HG03521 (cell line): ENCODE measurements at regions not wholly inside any gene's neighbourhood (a gene's known extent, or its start where the extent isn't known, plus 50 kb on each side); places are given as distances from the start of the nearest gene placed in this dataset.
"Not testable (repeated sequence)": the region's sequence is repeated elsewhere in the genome, so short reads cannot be mapped to it uniquely, and the experiment has no call there.

Experiments
- ATAC-seq: cut with Tn5 transposase; IDR thresholded peaks from one replicate; pipeline ENCODE4 v1.9.1; 2021; ENCODE audit warnings: mild to moderate bottlenecking, moderate library complexity; ENCODE audit not compliant: unreplicated experiment

DNA sequence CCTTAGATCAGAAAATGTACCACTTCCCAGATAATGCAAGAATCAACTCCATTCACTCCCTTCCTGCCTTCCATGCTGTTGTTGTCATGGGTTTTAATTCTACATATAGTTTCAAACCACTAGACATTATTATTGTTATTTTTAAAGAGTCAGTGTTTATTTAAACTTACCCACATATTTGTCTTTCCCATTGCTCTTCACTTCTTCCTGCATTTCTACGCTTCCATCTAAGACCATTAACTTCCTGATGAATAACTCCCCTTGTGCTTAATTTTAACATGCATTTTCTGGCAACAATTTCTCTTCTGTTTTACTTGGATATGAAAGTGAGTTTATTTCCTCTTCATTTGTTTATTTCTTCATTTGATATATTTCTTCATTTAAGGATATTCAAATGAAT is 127.1 kb upstream of the FHIT start:
- no peak for ATAC-seq

DNA sequence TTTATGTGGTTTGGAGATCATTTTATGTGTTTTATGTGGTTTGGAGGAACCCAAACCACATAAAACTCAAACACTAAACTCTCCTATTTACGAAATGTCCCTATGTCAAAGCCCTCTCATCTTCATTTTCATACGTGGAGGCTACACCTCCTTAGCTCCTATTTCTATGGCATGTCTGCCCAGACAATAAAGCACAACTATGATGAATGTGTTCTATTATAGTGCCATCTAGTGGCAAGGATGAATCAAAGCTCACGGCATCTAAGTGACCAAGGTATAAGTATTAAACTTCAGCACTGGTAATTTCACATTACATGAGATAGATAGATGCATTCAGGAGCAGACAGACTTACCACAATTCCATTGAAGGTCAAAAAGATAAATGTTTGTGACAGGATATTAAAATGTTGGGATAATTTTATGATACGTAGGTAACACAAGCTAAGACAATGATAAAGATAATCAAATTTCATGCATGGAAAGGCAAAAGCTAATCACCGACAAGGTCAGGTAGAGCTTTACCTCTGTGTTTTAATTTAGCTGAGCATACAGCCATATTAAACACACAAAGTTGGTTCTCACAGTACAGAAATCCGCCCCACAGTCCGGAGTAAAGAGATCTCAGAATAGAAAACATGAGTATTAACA is 130.6 kb upstream of the FHIT start:
- peak; percentile 80 for ATAC-seq

DNA sequence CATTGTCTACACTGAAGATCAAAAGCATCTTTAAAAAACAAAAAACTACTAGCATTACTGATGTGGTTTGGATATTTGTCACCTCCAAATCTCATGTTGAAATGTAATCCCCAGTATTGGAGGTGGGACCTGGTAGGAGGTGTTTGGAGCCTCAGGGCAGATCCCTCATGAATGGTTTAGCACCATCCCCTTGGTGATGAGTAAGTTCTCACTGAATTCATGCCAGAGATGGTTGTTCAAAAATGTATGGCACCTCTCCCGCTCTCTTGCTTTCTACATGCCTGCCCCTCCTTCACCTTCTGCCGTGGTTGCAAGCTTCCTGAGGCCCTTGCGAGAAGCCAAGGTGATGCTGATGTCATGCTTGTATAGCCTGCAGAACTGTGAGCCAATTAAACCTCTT is 136.6 kb upstream of the FHIT start:
- no peak for ATAC-seq

DNA sequence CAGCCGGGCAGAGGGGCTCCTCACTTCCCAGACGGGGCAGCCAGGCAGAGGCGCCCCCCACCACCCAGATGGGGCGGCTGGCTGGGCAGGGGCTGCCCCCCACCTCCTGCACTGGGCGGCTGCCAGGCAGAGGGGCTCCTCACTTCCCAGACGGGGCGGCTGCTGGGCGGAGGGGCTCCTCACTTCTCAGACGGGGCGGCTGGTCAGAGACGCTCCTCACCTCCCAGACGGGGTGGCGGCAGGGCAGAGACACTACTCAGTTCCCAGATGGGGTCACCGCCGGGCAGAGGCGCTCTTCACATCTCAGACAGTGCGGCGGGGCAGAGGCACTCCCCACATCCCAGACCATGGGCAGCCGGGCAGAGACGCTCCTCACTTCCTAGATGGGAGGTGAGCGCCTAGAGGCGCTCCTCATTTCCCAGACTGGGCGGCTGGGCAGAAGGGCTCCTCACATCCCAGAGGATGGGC is 142.3 kb upstream of the FHIT start:
- ATAC-seq, result not testable (repeated sequence)

- ATAC-seq, result no peak
Measured at GRCh38 chr3:61401359-61401758, 150.1 kb upstream of the FHIT start.

GRCh38 chr3:61407397-61407796 is 154.0 kb upstream of the PTPRG start:
- ATAC-seq, result no peak

DNA sequence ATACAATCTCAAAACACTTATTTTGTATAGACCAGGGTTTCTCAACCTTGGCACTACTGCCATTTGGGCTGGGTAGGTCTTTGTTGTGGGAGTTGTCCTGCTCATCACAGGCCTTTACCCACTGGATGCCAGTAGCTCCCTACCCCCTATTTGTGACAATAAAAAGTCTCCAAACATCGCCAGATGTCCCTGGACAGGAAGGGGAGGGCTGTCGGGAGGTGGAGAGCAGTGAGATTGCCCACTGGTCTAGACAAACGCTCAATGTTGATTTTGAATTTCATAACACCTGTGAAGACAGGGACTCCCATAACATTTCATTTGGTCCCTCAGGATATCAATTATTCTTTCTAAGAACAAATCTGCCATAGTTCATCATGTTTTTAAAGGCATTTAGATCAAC is 151.7 kb upstream of the PTPRG start:
- no peak for ATAC-seq

- ATAC-seq, result not testable (repeated sequence)
Measured at GRCh38 chr3:61410358-61410757, 151.0 kb upstream of the PTPRG start.

DNA sequence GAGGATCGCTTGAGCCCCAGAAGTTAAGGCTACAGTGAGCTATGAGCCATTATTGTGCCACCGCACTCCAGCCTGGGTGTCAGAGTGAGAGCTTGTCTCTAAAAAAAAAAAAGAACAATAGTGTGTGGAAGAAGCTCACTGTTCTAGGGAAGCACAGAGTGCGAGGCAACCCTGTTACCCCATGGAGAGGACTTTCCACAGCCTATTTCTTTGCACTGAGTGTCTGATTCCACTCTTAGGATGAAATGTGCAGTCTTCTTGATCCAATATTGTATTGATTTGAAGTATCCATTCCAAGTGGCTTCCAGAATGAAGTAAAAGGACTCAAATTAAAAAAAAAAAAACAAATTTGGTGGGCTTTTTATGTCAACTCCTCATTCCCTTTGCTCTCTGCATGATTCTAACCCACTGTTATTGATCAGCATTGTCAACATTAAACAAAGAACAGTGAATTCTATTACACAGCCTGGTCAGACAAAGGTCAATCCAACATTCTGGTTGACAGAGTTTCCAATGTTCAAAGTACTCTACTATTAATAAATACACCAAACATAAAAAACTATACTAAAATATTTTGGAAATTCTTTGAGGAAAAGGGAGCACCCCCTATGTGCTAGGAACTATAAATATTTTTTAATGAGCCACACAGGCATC is 150.2 kb upstream of the PTPRG start:
- ATAC-seq, result no peak

DNA sequence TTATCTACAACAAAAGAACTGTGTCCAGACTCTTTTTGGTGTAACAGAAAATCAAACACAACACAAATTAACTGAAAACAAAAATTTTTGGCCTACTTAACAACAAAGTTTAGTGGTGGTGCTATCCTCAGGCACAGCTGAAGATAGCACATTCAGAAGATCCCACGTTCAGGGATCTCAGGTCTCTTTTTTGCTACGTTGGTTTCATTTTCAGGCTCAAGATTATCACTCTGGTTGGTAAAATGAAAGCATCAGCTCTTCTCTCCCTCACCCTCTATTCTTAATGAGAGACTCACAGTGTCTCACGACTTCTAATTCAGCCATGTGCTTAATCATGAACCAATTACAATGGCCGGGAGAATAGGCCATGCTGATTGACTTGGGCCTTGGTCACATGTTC is 146.9 kb upstream of the PTPRG start:
- no peak for ATAC-seq

DNA sequence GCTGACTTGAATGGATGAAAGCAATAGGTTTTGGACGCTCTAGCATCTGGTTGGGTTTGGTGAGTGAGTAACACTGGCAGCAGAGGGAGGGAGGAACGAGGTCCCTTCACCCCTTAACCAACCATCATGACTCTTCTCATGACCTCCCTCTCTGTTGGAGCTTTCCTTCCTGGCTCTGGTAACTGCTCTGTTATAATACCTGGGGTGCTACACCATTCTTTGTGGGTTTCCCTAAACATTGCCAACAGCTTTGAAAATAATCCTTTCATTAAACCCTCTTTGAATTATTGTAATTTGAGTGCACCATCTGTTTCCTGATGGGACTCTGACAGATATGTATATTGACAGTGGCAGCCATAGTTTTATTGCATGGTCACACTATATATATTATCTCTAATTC is 146.2 kb upstream of the PTPRG start:
- no peak for ATAC-seq

DNA sequence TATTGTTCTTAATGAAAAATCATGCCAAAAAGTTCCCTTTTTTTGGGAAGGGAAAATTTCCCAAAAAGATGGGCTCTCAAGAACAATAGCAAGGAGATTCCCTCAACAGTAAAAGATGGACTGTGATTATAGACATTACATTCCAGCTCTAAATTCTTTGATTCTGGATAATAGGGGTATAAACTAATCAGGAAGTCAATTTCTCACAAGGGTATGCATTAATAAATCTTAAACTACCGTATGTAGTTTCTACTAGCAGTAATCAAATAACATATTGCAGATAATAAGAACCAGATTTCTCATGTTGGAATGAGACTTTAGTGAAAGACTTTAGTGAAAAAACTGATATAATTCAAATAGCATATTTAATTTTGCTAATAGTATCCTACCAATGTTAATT is 144.8 kb upstream of the PTPRG start:
- no peak for ATAC-seq

- no peak for ATAC-seq
Measured at GRCh38 chr3:61417352-61417751, 144.0 kb upstream of the PTPRG start.

DNA sequence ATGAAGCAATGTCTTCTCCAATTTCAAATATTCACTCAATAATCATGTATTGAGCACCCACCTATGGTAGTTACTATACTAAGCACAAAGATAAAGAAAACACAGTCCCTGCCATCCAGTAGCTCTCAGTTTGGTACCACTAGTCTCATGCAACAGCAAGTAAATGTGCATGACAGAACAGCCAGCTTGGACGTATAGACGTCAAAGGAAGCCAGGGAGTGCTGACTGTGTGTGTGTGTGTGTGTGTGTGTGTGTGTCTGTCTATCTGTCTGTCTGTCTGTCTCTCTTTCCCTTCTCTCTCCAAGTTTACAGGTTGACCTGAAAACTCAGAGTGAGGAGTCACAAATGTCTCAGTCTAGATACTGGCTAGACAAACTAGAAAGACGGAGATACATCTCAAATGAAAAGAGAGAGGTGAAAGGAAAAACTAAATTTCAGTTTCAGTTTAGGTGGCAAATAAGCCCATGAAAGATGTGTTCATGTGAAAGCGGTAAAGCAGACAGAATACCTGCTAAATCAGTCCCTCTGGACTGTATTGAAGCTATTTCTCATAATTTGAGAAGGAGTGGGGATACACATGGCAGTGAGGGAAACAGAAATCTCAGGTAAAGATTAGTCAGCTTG is 141.1 kb upstream of the PTPRG start:
- no peak for ATAC-seq

- no peak for ATAC-seq
Measured at GRCh38 chr3:61422945-61423673, 138.3 kb upstream of the PTPRG start.

DNA sequence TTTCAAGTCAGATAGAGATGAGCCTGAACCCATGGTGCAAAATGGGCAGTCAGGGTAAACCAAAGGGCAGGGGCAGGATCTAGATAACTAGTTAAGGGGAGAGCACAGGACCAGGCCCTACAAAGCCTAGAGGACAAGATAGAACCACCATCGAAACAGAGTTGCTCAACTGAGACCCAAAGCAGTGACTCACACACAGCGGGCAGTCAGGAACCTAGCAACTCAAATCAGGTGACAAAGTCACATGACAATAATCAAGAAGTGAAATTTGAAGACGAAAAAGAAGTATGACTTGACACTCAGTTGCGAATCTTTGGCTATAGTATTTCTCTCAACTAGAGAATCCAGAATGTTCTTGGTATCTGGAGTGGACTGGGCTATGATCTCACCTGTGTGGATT is 136.0 kb upstream of the PTPRG start:
- no peak for ATAC-seq

DNA sequence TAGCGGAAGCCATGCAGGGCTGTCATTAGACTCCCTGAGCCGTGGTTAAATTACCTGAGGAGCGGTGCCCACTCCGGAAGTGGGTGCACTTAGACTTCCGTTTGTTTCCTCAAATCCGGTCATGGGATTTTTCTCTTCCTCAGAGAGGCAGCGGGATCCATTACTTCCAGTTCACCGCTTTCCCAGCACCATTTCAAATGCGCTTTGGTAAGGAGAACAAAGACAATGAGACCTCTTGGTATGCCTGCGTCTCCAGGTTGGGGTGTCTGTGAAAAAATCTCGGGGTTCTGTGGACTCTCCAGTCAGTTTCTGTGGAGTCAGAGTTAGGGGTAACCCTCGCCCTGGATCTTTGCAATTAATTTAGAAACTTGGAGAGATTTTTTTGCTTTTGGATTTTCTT is 132.3 kb upstream of the PTPRG start:
- ATAC-seq, result no peak

GRCh38 chr3:61434901-61435300 is 126.5 kb upstream of the PTPRG start:
- ATAC-seq, result not testable (repeated sequence)

- ATAC-seq, result not testable (repeated sequence)
Measured at GRCh38 chr3:61435361-61435760, 126.0 kb upstream of the PTPRG start.

DNA sequence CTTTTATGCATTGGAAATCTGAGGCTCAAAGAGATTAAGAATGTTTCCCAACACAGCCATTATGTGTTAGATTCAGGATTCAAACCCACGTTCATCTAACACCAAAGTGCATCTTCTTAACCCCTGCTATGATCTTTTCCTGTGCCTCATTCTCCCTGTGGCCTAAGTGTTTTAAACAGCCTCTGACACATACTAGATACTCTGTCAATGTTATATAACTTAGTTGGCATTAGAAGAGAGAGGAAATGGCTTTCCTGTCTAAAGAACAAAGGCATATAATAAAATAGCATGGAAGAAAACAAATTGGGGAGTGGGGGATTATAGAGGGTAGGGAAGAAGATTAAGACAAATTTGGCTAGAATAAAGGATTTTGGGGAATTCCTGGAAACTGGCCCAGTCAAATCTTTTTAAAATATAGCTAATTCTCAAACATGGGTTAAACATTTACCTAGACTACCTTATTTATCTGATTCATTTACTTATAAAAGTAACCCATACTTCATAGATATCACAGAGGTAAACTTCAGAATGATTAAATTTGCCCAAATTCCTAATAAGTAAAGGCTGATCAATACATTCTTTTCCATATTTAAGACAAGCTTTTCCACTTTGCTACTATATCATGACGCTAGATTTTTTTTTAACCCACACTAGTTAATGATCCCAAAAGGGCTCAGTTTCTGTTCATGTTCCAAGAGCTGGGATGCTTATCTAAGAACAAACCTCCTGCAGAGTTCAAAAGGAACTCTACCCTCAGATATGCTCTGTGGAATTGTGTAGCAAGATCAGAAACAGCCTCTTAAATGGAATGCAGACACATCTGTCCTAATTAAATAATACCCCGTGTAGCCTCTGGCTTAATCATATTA is 122.9 kb upstream of the PTPRG start:
- ATAC-seq, result no peak

- no peak for ATAC-seq
Measured at GRCh38 chr3:61439122-61439458, 122.3 kb upstream of the PTPRG start.
